H1 (cell line): ENCODE measurements at regions not wholly inside any gene's neighbourhood (a gene's known extent, or its start where the extent isn't known, plus 50 kb on each side); places are given as distances from the start of the nearest gene placed in this dataset.

Experiments
- CTCF ChIA-PET: fragments of 300-600 bp; sonication (Branson Sonifier 250); formaldehyde crosslinking; loops from one replicate; lab custom pipeline; 2021; ENCODE audit not compliant: partially characterized antibody; lab: Charles Lee
- POLR2A ChIA-PET: fragments of 300-600 bp; sonication (Branson Sonifier 250); formaldehyde crosslinking; loops from one replicate; lab custom pipeline; 2021; ENCODE audit warnings: inconsistent platforms; ENCODE audit not compliant: partially characterized antibody; lab: Charles Lee
- DNase-seq, 2 experiments: peaks; one replicate each; pipeline versions ENCODE4 v3.0.0 to v3.0.0-alpha.2; 2010 to 2022; ENCODE audit warnings: low spot score in 2 of 2, low read depth in 1 of 2, mixed read lengths in 1 of 2
- FAIRE-seq: peaks from 2 replicates; lab custom pipeline; 2011; peaks lifted over from hg19 to GRCh38; lab: Jason Lieb, UNC
- H2AFZ ChIP-seq: 2 replicates; pipeline ENCODE4 v1.8.1; 2012; ENCODE audit warnings: low read length, inconsistent platforms
- H2AK5ac ChIP-seq: 2 replicates; pipeline ENCODE4 v1.6.1; 2013; ENCODE audit warnings: low read depth, low read length
- H2BK120ac ChIP-seq: replicated peaks from 2 replicates; pipeline ENCODE3; 2013; ENCODE audit warnings: low read depth, low read length, inconsistent platforms
- H2BK12ac ChIP-seq: 2 replicates; pipeline ENCODE4 v1.6.1; 2013; ENCODE audit warnings: low read depth, low read length
- H2BK15ac ChIP-seq: 2 replicates; pipeline ENCODE4 v1.6.1; 2013; ENCODE audit warnings: low read length
- H2BK20ac ChIP-seq: 2 replicates; pipeline ENCODE4 v1.6.1; 2013; ENCODE audit warnings: low read length
- H2BK5ac ChIP-seq: 2 replicates; pipeline ENCODE4 v1.6.1; 2013; ENCODE audit warnings: low read depth, low read length
- H3K14ac ChIP-seq: 2 replicates; pipeline ENCODE4 v1.6.1; 2013; ENCODE audit warnings: inconsistent platforms; ENCODE audit not compliant: insufficient read length
- H3K18ac ChIP-seq: 2 replicates; pipeline ENCODE4 v1.6.1; 2013; ENCODE audit warnings: low read length; ENCODE audit errors: extremely low read depth
- H3K23ac ChIP-seq: 2 replicates; pipeline ENCODE4 v1.6.1; 2013; ENCODE audit warnings: inconsistent platforms; ENCODE audit not compliant: insufficient read length
- H3K23me2 ChIP-seq: 2 replicates; pipeline ENCODE4 v1.6.1; 2013; ENCODE audit warnings: low read depth, low read length
- H3K27ac ChIP-seq: 2 replicates; pipeline ENCODE4 v1.6.1; 2011; ENCODE audit warnings: low read depth, low read length, inconsistent platforms
- H3K27me3 ChIP-seq, 4 experiments: replicated peaks in 1 of 4; 1 replicate in 1 of 4; 2 replicates in 3 of 4; pipeline versions ENCODE4 v1.6.1 to v1.8.1; 2011 to 2013; ENCODE audit warnings: low read length in 3 of 4, mild to moderate bottlenecking in 3 of 4, inconsistent platforms in 2 of 4, mixed read lengths in 2 of 4, moderate library complexity in 1 of 4; ENCODE audit not compliant: control insufficient read depth in 3 of 4, insufficient read depth in 3 of 4; ENCODE audit errors: extremely low read depth in 1 of 4
- H3K36me3 ChIP-seq, 4 experiments: 2 replicates each; pipeline versions ENCODE4 v1.6.1 to v1.8.1; 2011 to 2013; ENCODE audit warnings: mild to moderate bottlenecking in 4 of 4, low read length in 3 of 4, moderate library complexity in 2 of 4, control low read depth in 1 of 4, inconsistent platforms in 1 of 4; ENCODE audit not compliant: insufficient read depth in 4 of 4, control insufficient read depth in 2 of 4
- H3K4ac ChIP-seq: replicated peaks from 2 replicates; pipeline ENCODE3; 2013; ENCODE audit warnings: low read length, low read depth, mixed read lengths, inconsistent platforms; ENCODE audit not compliant: insufficient read length
- H3K4me1 ChIP-seq, 4 experiments: replicated peaks in 1 of 4; 1 replicate in 1 of 4; 2 replicates in 3 of 4; pipeline versions ENCODE4 v1.6.1 to v1.8.1; 2011 to 2013; ENCODE audit warnings: low read length in 3 of 4, inconsistent platforms in 2 of 4, mixed read lengths in 1 of 4; ENCODE audit not compliant: insufficient read depth in 4 of 4, control insufficient read depth in 3 of 4
- H3K4me2 ChIP-seq, 2 experiments: 2 replicates each; pipeline versions ENCODE4 v1.6.1 to v1.8.1; 2011 to 2013; ENCODE audit warnings: low read depth in 2 of 2, low read length in 2 of 2, control low read depth in 1 of 2, inconsistent platforms in 1 of 2, mild to moderate bottlenecking in 1 of 2; ENCODE audit not compliant: insufficient read depth in 1 of 2
- H3K4me3 ChIP-seq, 4 experiments: fragments of 200-600, 300-600 bp in 1 of 4; sonication (generic), shearing (Covaris generic), sonication (Bioruptor Twin) in 1 of 4; 2 replicates each; pipeline versions ENCODE4 v1.5.1 to v1.8.1; 2011 to 2016; ENCODE audit warnings: low read length in 4 of 4, low read depth in 3 of 4, control low read depth in 2 of 4, inconsistent platforms in 2 of 4, mild to moderate bottlenecking in 2 of 4, mixed read lengths in 1 of 4, moderate library complexity in 1 of 4; ENCODE audit not compliant: insufficient read depth in 2 of 4; ENCODE audit errors: extremely low read depth in 1 of 4
- H3K56ac ChIP-seq: replicated peaks from 2 replicates; pipeline ENCODE3; 2013; ENCODE audit warnings: low read depth, mild to moderate bottlenecking, mixed read lengths, low read length, inconsistent platforms; ENCODE audit not compliant: insufficient read length
- H3K79me1 ChIP-seq: 2 replicates; pipeline ENCODE4 v1.6.1; 2013; ENCODE audit warnings: low read depth, low read length, control low read depth
- H3K79me2 ChIP-seq, 2 experiments: 2 replicates each; pipeline versions ENCODE4 v1.6.1 to v1.8.1; 2012 to 2013; ENCODE audit warnings: low read length in 2 of 2, mild to moderate bottlenecking in 2 of 2, inconsistent platforms in 1 of 2; ENCODE audit not compliant: insufficient read depth in 2 of 2, control insufficient read depth in 1 of 2
- H3K9ac ChIP-seq, 4 experiments: replicated peaks in 1 of 4; 1 replicate in 1 of 4; 2 replicates in 3 of 4; pipeline versions ENCODE4 v1.6.1 to v1.8.1; 2011 to 2013; ENCODE audit warnings: low read depth in 3 of 4, low read length in 3 of 4, control low read depth in 2 of 4, mild to moderate bottlenecking in 2 of 4, moderate library complexity in 2 of 4, inconsistent platforms in 1 of 4; ENCODE audit errors: extremely low read depth in 1 of 4
- H3K9me3 ChIP-seq, 2 experiments: 2 replicates each; pipeline versions ENCODE4 v1.6.1 to v1.8.1; 2012 to 2013; ENCODE audit warnings: mild to moderate bottlenecking in 2 of 2, moderate library complexity in 2 of 2, control low read depth in 1 of 2, inconsistent platforms in 1 of 2, low read depth in 1 of 2, low read length in 1 of 2, mixed read lengths in 1 of 2; ENCODE audit not compliant: insufficient read depth in 2 of 2
- H4K20me1 ChIP-seq, 2 experiments: replicated peaks in 1 of 2; 2 replicates each; pipeline versions ENCODE3 to v1.8.1; 2011 to 2013; ENCODE audit warnings: inconsistent platforms in 2 of 2, low read length in 2 of 2, mild to moderate bottlenecking in 1 of 2; ENCODE audit not compliant: insufficient read depth in 2 of 2, control insufficient read depth in 1 of 2
- H4K5ac ChIP-seq: 2 replicates; pipeline ENCODE4 v1.6.1; 2013; ENCODE audit warnings: low read length, low read depth, mixed read lengths, inconsistent platforms; ENCODE audit not compliant: insufficient read length
- H4K8ac ChIP-seq: 2 replicates; pipeline ENCODE4 v1.8.0; 2013; ENCODE audit warnings: mild to moderate bottlenecking, moderate library complexity, low read length, inconsistent platforms; ENCODE audit not compliant: insufficient read depth; ENCODE audit errors: extremely low read depth
- H4K91ac ChIP-seq: replicated peaks from 2 replicates; pipeline ENCODE3; 2013; ENCODE audit warnings: low read length, mixed read lengths, inconsistent platforms; ENCODE audit not compliant: insufficient read length
- CTBP2 ChIP-seq: IDR thresholded peaks from 2 replicates; pipeline ENCODE4 v1.7.0; 2011; ENCODE audit warnings: borderline replicate concordance, mild to moderate bottlenecking, moderate library complexity, mixed read lengths, low read length; ENCODE audit not compliant: insufficient read depth, insufficient read length
- JUN ChIP-seq: IDR thresholded peaks from 2 replicates; pipeline ENCODE4 v1.6.1; 2011; ENCODE audit warnings: low read depth, mild to moderate bottlenecking, improper control_type of control experiment, low read length
- JUND ChIP-seq: IDR thresholded peaks from 2 replicates; pipeline ENCODE4 v1.6.1; 2011; ENCODE audit warnings: mild to moderate bottlenecking, improper control_type of control experiment, low read length
- KDM1A ChIP-seq: fragments of 200-600, 300-600 bp; sonication (generic); IDR thresholded peaks from 2 replicates; pipeline ENCODE4 v1.7.1; 2016; ENCODE audit warnings: mild to moderate bottlenecking, low read length, borderline replicate concordance
- RNF2 ChIP-seq: fragments of 200-900, 300-1000 bp; sonication (generic); IDR thresholded peaks from 2 replicates; pipeline ENCODE4 v1.7.1; 2016; ENCODE audit warnings: borderline replicate concordance, low read depth, mild to moderate bottlenecking, antibody characterized with exemption, low read length; ENCODE audit not compliant: poor library complexity, severe bottlenecking; ENCODE audit errors: missing control alignments
- USF2 ChIP-seq: IDR thresholded peaks from 2 replicates; pipeline ENCODE4 v1.6.1; 2011; ENCODE audit warnings: low read length, improper control_type of control experiment
- WGBS, 2 experiments: shearing (Covaris generic) in 1 of 2; methylation state at CpG; one replicate each; pipeline versions ENCODE4 v1.1.6 to v1.1.7; 2013 to 2015; ENCODE audit warnings: low lambda C conversion rate in 2 of 2, mixed read lengths in 2 of 2, inconsistent platforms in 1 of 2, low coverage in 1 of 2, missing lambda C conversion rate in 1 of 2; ENCODE audit not compliant: insufficient replicate concordance in 2 of 2, insufficient coverage in 1 of 2, insufficient read length in 1 of 2; ENCODE audit errors: extremely low coverage in 1 of 2, missing lambda C conversion rate in 1 of 2; 5-methylcytosine and 5-hydroxymethylcytosine counted together

- ChIA-PET CTCF (interaction anchor here (0.9 to 1.5 kb wide), 5 partner anchors 14 to 490 kb away, joined by 3 to 6 read pairs (median 4); no protein-coding TSS in a partner anchor), POLR2A (no interaction called here)
- Histone ChIP-seq H3K4me1 (peaks cover 3 to 7% (median 4%) of the 10 kb centered on the region in 4 experiments; a peak in 3 of 7 replicates), H3K23ac (no peak overlapping the region), H2BK15ac (no peak overlapping the region), H4K91ac (no peak overlapping the region), H3K79me1 (no peaks in the 10 kb centered on the region), H3K27me3 (no peaks in the 10 kb centered on the region), H3K23me2 (no peaks in the 10 kb centered on the region), H3K79me2 (no peaks in the 10 kb centered on the region), H3K18ac (no peak overlapping the region), H2BK120ac (no peak overlapping the region), H3K9me3 (no peaks in the 10 kb centered on the region), H3K14ac (no peak overlapping the region), H3K4ac (no peak overlapping the region), H2AK5ac (no peak overlapping the region), H3K56ac (no peak overlapping the region), H4K20me1 (no peaks in the 10 kb centered on the region), H3K9ac (no peak overlapping the region), H3K4me2 (no peak overlapping the region), H2BK12ac (no peak overlapping the region), H4K5ac (no peak overlapping the region), H3K27ac (no peak overlapping the region), H3K36me3 (no peaks in the 10 kb centered on the region), H2BK20ac (no peak overlapping the region), H2BK5ac (no peak overlapping the region)
- 93% methylated on average over 5 of the region's 5 CpGs; no CpG with 5 or more reads in 1 of the 2 experiments for WGBS, 2 experiments
- FAIRE-seq, result no peak
- no peak for DNase-seq
- no peak for TF ChIP-seq CTBP2
- TF ChIP-seq RNF2, result no peak
- TF ChIP-seq JUN, result no peak
- no peak for TF ChIP-seq KDM1A
- TF ChIP-seq JUND, result no peak
- no peak for TF ChIP-seq USF2
- TF ChIP-seq, all 59 proteins: peak for 0
- no peak overlapping the region for H3K4me3 ChIP-seq
- H2AFZ ChIP-seq, result no peak overlapping the region
- H4K8ac ChIP-seq, result no peak overlapping the region
These were observed 67.1 kb upstream of the BCL2L14 start for GRCh38 chr12:12003609-12004008.
